Esophagus muscularis mucosa (tissue), 4 donors: ENCODE measurements at regions not wholly inside any gene's neighbourhood (a gene's known extent, or its start where the extent isn't known, plus 50 kb on each side); places are given as distances from the start of the nearest gene placed in this dataset.

Experiments
- EP300 ChIP-seq: sonication (generic); formaldehyde crosslinking; IDR thresholded peaks from one replicate; pipeline ENCODE4 v1.6.1; 2017; ENCODE audit warnings: antibody characterized with exemption
- POLR2A ChIP-seq: fragments of 450-650 bp; IDR thresholded peaks from one replicate; pipeline ENCODE4 v1.6.1; 2017; ENCODE audit warnings: antibody characterized with exemption, moderate library complexity, mild to moderate bottlenecking, low read depth
- POLR2AphosphoS5 ChIP-seq, 2 donors: sonication (generic); formaldehyde crosslinking; IDR thresholded peaks; one replicate each; pipeline ENCODE4 v1.6.1; 2017; ENCODE audit warnings: antibody characterized with exemption in 2 of 2
- TF ChIP-seq, protein P1 (sequence below), 3 experiments: fragments of 200-600 bp in 2 of 3; fragments of 450-650 bp in 1 of 3; sonication (generic) in 2 of 3; IDR thresholded peaks; one replicate each; pipeline ENCODE4 v1.5.1; 2017 to 2019; ENCODE audit warnings: antibody characterized with exemption in 3 of 3, mild to moderate bottlenecking in 2 of 3, moderate library complexity in 1 of 3

DNA sequence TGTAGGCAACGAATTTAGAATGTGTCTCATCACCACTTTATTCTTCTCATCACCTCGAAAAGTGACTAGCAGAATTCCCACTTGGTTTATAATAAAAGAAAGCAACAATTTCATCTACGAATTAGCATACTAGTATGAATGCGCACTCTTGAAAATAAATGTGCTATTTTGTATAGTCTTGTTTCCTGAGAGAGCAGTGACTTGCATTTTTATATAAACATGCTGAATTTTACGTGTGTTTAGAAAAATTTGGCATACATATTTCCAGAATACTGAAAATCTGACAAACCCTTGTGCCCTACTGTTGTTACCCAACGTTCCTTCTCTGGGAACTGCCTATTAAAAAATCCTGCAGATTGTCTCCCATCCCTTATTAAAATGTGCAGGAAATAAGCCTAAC lies 786.8 kb downstream of the TSN start:
- no peak for TF ChIP-seq POLR2A
- TF ChIP-seq, protein P1, sequence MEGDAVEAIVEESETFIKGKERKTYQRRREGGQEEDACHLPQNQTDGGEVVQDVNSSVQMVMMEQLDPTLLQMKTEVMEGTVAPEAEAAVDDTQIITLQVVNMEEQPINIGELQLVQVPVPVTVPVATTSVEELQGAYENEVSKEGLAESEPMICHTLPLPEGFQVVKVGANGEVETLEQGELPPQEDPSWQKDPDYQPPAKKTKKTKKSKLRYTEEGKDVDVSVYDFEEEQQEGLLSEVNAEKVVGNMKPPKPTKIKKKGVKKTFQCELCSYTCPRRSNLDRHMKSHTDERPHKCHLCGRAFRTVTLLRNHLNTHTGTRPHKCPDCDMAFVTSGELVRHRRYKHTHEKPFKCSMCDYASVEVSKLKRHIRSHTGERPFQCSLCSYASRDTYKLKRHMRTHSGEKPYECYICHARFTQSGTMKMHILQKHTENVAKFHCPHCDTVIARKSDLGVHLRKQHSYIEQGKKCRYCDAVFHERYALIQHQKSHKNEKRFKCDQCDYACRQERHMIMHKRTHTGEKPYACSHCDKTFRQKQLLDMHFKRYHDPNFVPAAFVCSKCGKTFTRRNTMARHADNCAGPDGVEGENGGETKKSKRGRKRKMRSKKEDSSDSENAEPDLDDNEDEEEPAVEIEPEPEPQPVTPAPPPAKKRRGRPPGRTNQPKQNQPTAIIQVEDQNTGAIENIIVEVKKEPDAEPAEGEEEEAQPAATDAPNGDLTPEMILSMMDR (IDR thresholded peaks at IDR 0.05), result no peak
- no peak for TF ChIP-seq EP300
- TF ChIP-seq POLR2AphosphoS5 (IDR thresholded peaks at IDR 0.05), result no peak
